Muscle layer of duodenum (tissue), 2 donors: ENCODE measurements at regions not wholly inside any gene's neighbourhood (a gene's known extent, or its start where the extent isn't known, plus 50 kb on each side); places are given as distances from the start of the nearest gene placed in this dataset.

Experiments used
- H3K27ac ChIP-seq: one replicate; pipeline ENCODE4 v1.7.0; 2013; ENCODE audit warnings: mild to moderate bottlenecking, low read length
- H3K27me3 ChIP-seq: one replicate; pipeline ENCODE4 v1.7.0; 2013; ENCODE audit warnings: low read depth, mild to moderate bottlenecking, control low read depth, low read length
- H3K36me3 ChIP-seq, 2 donors: one replicate each; pipeline ENCODE4 v1.7.0; 2013; ENCODE audit warnings: low read length in 2 of 2, control low read depth in 1 of 2, mild to moderate bottlenecking in 1 of 2; ENCODE audit not compliant: insufficient read depth in 2 of 2, control insufficient read depth in 1 of 2
- H3K4me1 ChIP-seq, 2 donors: one replicate each; pipeline ENCODE4 v1.7.0; 2013; ENCODE audit warnings: low read length in 2 of 2, mild to moderate bottlenecking in 2 of 2, control low read depth in 1 of 2, moderate library complexity in 1 of 2; ENCODE audit not compliant: insufficient read depth in 2 of 2, control insufficient read depth in 1 of 2
- H3K4me3 ChIP-seq, 2 donors: one replicate each; pipeline ENCODE4 v1.7.0; 2013; ENCODE audit warnings: low read length in 2 of 2, low read depth in 1 of 2, mild to moderate bottlenecking in 1 of 2
- H3K9me3 ChIP-seq, 2 donors: one replicate each; pipeline ENCODE4 v1.7.0; 2013; ENCODE audit warnings: low read length in 2 of 2, control low read depth in 1 of 2, mild to moderate bottlenecking in 1 of 2; ENCODE audit not compliant: control insufficient read depth in 1 of 2
- donor health status: healthy.

- Histone ChIP-seq H3K4me1 (no peaks in the 10 kb centered on the region), H3K27ac (no peak overlapping the region), H3K4me3 (no peak overlapping the region), H3K9me3 (peaks cover 5 to 7% of the 10 kb centered on the region in 2 donors), H3K27me3 (no peaks in the 10 kb centered on the region), H3K36me3 (no peaks in the 10 kb centered on the region)
Observed at GRCh38 chr6:151730496-151730870, 77.0 kb upstream of the ESR1 start.

GRCh38 chr6:151731313-151731712, 76.2 kb upstream of the ESR1 start:
- no peak overlapping the region for H3K27ac ChIP-seq
- no peaks in the 10 kb centered on the region for H3K27me3 ChIP-seq
- no peak overlapping the region for H3K4me3 ChIP-seq
- H3K4me1 ChIP-seq = no peaks in the 10 kb centered on the region
- H3K36me3 ChIP-seq = no peaks in the 10 kb centered on the region
- peaks cover 5 to 7% of the 10 kb centered on the region in 2 donors for H3K9me3 ChIP-seq

- Histone ChIP-seq H3K27ac (no peak overlapping the region), H3K36me3 (no peaks in the 10 kb centered on the region)
Observed at GRCh38 chr6:151733680-151734320, 73.7 kb upstream of the ESR1 start.

GRCh38 chr6:151738267-151738666, 69.2 kb upstream of the ESR1 start:
- no peaks in the 10 kb centered on the region for H3K9me3 ChIP-seq
- no peaks in the 10 kb centered on the region for H3K36me3 ChIP-seq
- no peaks in the 10 kb centered on the region for H3K4me1 ChIP-seq
- no peak overlapping the region for H3K4me3 ChIP-seq
- no peaks in the 10 kb centered on the region for H3K27me3 ChIP-seq
- no peak overlapping the region for H3K27ac ChIP-seq

More at GRCh38 chr6:151733680-151734320, 73.7 kb upstream of the ESR1 start:
- Histone ChIP-seq H3K4me1 (no peaks in the 10 kb centered on the region), H3K4me3 (no peak overlapping the region), H3K9me3 (peaks cover 4 to 7% of the 10 kb centered on the region in 2 donors), H3K27me3 (no peaks in the 10 kb centered on the region)

GRCh38 chr6:151738960-151739359, 68.5 kb upstream of the ESR1 start:
- no peaks in the 10 kb centered on the region for H3K4me1 ChIP-seq
- no peak overlapping the region for H3K4me3 ChIP-seq
- no peaks in the 10 kb centered on the region for H3K9me3 ChIP-seq
- no peaks in the 10 kb centered on the region for H3K36me3 ChIP-seq
- H3K27me3 ChIP-seq = no peaks in the 10 kb centered on the region
- no peak overlapping the region for H3K27ac ChIP-seq

GRCh38 chr6:151740820-151741219, 66.7 kb upstream of the ESR1 start:
- H3K9me3 ChIP-seq = no peaks in the 10 kb centered on the region
- no peak overlapping the region for H3K27ac ChIP-seq
- H3K36me3 ChIP-seq = no peaks in the 10 kb centered on the region
- H3K27me3 ChIP-seq = no peaks in the 10 kb centered on the region
- no peak overlapping the region for H3K4me3 ChIP-seq
- H3K4me1 ChIP-seq = no peaks in the 10 kb centered on the region

- Histone ChIP-seq H3K36me3 (no peaks in the 10 kb centered on the region), H3K9me3 (no peaks in the 10 kb centered on the region), H3K27me3 (no peaks in the 10 kb centered on the region), H3K4me1 (no peaks in the 10 kb centered on the region), H3K4me3 (no peak overlapping the region), H3K27ac (no peak overlapping the region)
Observed at GRCh38 chr6:151747896-151748295, 59.6 kb upstream of the ESR1 start.

- H3K4me3 ChIP-seq = no peak overlapping the region
- H3K27me3 ChIP-seq = no peaks in the 10 kb centered on the region
- no peaks in the 10 kb centered on the region for H3K36me3 ChIP-seq
- H3K9me3 ChIP-seq = no peaks in the 10 kb centered on the region
- no peaks in the 10 kb centered on the region for H3K4me1 ChIP-seq
- H3K27ac ChIP-seq = no peak overlapping the region
Observed at GRCh38 chr6:151749341-151749740, 58.1 kb upstream of the ESR1 start.

- no peak overlapping the region for H3K4me3 ChIP-seq
- no peaks in the 10 kb centered on the region for H3K9me3 ChIP-seq
- H3K27ac ChIP-seq = no peak overlapping the region
- no peaks in the 10 kb centered on the region for H3K36me3 ChIP-seq
- no peaks in the 10 kb centered on the region for H3K4me1 ChIP-seq
- H3K27me3 ChIP-seq = no peaks in the 10 kb centered on the region
Observed at GRCh38 chr6:151753581-151753980, 53.9 kb upstream of the ESR1 start.

- Histone ChIP-seq H3K27ac (no peak overlapping the region), H3K36me3 (no peaks in the 10 kb centered on the region), H3K9me3 (no peaks in the 10 kb centered on the region), H3K4me1 (no peaks in the 10 kb centered on the region), H3K4me3 (no peak overlapping the region), H3K27me3 (no peaks in the 10 kb centered on the region)
Observed at GRCh38 chr6:151757506-151757955, 50.0 kb upstream of the ESR1 start.
